HG02798 (cell line): ENCODE measurements at regions not wholly inside any gene's neighbourhood (a gene's known extent, or its start where the extent isn't known, plus 50 kb on each side); places are given as distances from the start of the nearest gene placed in this dataset.
"Not testable (repeated sequence)": the region's sequence is repeated elsewhere in the genome, so short reads cannot be mapped to it uniquely, and the experiment has no call there.

Experiments
- ATAC-seq: cut with Tn5 transposase; IDR thresholded peaks from one replicate; pipeline ENCODE4 v1.9.1; 2021; ENCODE audit warnings: mild to moderate bottlenecking; ENCODE audit not compliant: unreplicated experiment, poor library complexity

DNA sequence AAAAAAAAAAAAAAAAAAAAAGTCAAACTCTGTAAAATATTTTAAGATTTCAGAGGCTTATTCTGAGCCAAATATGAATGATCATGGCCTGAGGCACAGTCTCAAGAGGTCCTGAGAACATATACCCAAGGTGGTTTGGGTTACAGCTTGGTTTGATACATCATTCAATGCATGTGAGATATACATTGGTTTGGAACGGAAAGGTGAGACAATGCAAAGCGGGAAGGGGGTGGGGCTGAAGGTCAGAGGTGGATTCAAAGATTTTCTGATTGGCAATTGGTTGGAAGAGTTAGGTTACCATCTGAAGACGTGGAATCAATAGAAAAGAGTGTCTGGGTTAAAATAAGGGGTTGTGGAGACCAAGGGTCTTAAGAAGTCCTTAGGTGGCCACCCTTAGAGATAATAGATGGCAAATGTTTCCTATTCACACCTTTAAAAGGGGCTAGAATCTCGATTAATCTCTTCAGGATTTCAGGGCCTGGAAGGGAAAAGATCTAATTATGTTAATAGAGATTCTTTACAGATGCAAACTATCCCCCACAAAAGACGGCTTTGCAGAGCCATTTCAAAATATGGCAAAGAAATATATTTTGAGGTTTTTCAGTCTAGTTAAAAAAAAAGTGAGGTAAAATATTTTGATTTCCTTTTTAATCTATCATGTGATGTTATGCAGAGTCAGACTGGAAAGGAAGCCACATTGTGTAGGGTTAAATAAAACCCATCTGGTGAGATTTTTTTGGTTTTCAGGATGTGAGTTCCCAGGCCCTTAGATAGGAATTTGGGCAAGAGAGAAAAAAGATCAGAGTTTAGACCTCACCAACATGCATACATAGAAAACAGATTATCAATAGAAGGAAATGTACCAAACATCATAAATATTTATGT is 173.8 kb upstream of the CNOT2 start:
- ATAC-seq, result no peak

- no peak for ATAC-seq
Measured at GRCh38 chr12:70070494-70071007, 172.7 kb upstream of the CNOT2 start.

DNA sequence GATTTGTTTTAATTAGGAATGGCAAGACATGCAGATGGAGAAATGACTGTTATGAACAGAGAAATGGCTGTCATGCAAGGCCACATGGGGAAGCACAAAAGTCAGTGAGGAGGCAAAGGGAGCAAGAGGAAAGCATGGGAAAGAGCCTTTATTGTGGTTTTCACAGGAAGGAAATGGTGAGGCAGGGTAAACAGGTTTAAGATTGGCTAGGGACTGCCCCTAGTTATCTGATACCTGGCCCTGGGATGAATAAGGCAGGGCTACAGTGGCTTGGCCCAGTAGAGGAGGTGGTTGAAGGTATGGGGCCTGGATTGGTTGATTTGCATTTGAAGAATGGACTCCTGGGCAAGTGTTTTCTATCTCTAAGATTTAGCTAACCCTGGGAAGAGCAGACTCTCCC is 168.7 kb upstream of the CNOT2 start:
- no peak for ATAC-seq

- ATAC-seq, result no peak
Measured at GRCh38 chr12:70077441-70077840, 165.8 kb upstream of the CNOT2 start.

GRCh38 chr12:70078161-70078560 is 165.1 kb upstream of the CNOT2 start:
- no peak for ATAC-seq

GRCh38 chr12:70080566-70080965 is 162.7 kb upstream of the CNOT2 start:
- no peak for ATAC-seq

DNA sequence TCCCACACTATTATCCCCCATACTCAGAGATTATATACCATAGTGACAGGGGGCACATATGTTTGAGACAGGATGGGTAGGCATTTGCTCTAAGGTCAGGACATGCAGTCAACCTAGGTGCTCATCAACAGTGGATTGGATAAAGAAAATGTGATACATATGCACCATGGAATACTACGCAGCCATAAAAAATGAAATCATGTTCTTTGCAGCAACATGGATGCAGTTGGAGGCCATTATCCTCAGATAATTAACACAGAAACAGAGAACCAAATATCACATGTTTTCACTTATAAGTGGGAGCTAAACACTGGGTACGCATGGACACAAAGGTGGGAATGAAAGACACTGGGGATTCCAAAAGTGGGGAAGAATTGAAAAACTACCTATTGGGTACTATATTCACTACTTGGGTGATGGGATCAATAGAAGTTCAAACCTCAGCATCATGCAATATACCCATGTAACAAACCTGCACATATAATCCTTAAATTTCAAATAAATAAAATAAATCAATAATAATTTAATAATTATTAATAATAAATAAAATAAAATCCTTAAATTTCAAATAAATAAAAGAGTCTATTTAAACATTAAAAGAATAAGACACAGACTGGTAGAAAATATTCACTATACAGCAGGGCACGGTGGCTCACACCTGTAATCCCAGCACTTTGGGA is 160.1 kb upstream of the CNOT2 start:
- ATAC-seq, result no peak

DNA sequence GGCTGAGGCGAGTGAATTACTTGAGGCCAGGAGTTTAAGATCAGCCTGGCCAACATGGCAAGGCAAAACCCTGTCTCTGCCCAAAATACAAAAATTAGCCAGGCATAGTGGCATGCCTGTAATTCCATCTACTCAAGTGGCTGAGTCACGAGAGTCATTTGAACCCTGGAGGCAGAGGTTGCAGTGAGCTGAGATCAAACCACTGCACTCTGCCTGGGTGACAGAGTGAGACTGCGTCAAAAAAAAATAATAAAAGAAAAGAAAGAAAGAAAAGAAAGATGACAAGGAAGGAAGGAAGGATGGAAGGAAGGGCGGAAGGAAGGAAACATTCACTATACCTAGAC is 159.6 kb upstream of the CNOT2 start:
- no peak for ATAC-seq

- ATAC-seq, result not testable (repeated sequence)
Measured at GRCh38 chr12:70086372-70086771, 156.9 kb upstream of the CNOT2 start.

GRCh38 chr12:70091021-70091521 is 152.2 kb upstream of the CNOT2 start:
- ATAC-seq, result no peak

DNA sequence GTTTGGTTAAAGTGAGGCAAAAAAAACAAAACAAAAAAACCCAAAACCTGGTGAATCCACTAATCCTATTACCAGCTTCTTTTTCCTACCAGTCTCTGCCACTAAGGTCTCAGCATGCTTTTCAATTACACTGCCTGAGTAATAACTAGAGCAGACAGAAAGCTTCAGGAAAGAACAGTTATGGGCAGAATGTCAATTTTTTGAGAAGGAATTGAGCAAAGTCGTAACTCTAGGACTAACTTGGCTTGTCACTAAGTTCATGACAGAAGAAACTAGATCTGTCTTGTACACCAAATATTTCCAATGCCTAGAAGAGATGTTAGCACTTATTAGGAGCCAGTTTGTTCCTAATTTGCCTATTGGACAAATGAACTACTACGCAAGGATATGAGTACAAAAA is 148.8 kb upstream of the CNOT2 start:
- no peak for ATAC-seq

GRCh38 chr12:70096759-70097410 is 146.3 kb upstream of the CNOT2 start:
- no peak for ATAC-seq

DNA sequence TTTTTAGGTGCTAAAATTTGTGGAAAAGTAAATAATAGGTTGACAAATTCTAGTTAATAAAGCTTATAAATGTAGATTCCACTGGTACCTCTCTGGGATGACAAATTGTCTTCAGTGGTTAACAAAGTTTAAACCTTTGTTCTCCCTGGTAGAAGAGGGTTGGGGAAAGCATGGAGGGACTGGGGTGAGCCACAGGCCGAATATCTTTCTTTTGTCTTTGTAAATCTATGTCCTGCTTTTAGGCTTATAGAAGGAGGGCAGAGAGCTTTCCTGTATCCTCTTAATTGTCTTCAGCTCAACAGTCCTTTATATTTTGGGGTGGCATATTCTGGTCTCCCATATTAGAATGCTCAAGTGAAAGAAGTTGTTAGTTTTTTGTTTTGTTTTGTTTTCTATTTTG is 142.2 kb upstream of the CNOT2 start:
- no peak for ATAC-seq

DNA sequence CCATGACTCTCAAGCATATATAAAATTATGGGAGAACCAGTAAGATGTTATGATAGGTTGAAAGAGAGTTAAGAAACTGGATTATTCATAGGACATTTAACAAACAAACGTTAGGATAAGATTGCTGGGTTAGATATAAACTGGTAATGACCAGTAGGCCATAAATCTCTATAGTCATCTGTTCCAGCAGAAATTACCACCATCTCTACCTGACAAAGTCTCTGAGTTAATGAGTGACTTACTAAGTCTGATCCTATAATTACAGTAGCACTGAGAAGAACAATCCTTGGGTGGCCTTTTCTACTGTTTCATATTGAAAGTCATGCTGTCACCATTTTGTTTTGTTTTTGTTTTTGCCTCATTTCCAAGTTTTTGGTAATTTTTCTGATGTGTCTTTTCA is 136.9 kb upstream of the CNOT2 start:
- no peak for ATAC-seq

GRCh38 chr12:70110085-70110484 is 133.1 kb upstream of the CNOT2 start:
- ATAC-seq, result no peak

DNA sequence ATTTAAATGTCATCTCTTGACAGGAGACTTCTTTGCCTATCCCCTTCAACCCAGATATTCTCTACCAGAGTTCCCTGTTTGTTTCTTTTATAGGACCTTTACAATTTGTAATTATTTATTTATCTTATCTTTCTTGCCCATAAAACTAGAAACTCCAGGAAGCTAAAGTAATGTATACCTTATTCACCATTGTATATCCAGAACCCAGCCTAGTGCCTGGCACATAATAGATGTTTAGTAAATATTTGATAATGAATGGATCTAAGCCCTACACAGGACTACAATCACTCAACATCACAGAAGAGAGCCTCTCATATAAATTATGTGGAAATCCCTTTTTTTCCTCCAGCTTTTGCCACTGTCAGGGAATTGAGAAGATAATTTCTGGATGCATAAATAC is 125.6 kb upstream of the CNOT2 start:
- ATAC-seq, result no peak

DNA sequence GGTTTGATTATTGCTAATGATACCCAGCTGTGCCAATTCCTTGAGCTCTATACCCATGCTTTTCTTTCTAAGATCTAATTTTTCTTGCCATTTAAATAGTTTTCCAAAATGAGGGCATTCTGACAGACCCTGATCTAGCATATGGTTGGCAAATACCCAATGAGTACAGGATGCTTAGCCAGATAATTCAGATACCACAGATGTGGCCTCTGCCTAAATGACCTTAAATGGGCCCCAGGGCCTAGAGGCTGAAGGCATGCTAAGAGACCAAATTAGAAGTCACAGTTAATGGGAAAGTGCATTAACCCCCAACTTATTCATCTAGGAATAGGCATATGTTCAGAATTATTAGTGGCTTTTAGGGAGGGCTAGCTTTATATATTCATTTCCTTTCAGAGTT is 122.3 kb upstream of the CNOT2 start:
- ATAC-seq, result no peak

DNA sequence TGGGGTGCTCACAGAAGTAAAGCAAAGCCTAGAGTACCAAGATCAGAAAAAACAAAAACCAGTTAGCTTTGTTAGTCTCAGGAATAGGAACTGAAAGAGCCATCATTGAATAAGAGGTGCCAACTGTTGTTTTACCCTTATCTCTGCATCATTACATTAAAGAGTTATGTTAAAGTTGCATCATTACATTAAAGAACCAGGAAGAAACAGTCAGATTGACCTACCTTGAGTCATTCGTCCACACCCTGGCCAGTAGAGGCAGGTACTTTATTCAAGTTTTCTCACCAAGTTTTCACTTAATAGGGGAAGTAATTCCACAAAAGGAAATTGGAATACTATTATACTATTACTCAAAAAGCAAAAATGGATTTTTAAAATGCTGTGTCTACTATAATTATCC is 121.7 kb upstream of the CNOT2 start:
- no peak for ATAC-seq

GRCh38 chr12:70122804-70123203 is 120.4 kb upstream of the CNOT2 start:
- ATAC-seq, result no peak

- ATAC-seq, result no peak
Measured at GRCh38 chr12:70149013-70149412, 94.2 kb upstream of the CNOT2 start.

DNA sequence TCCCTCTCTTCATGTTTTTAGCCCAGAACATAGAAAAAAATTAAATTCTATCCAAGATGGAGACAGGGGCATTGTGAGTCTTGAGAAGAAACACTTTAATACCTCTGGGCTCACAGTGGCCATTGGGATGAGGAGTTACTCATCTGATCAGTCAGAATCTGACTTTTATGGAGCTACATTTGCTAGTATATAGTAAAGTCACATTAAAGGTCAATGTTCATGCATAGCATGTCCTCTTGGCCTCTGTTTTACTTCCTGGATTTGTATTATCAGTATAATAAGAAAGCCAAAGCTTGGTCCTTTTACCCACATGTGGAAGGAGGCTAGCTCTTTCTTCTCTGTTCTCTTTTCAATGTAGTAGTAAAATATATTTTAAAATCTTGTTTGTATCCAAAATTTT is 93.6 kb upstream of the CNOT2 start:
- ATAC-seq, result no peak
